KBM-7 (cell line): ENCODE measurements at regions not wholly inside any gene's neighbourhood (a gene's known extent, or its start where the extent isn't known, plus 50 kb on each side); places are given as distances from the start of the nearest gene placed in this dataset.

Experiments
- DNase-seq: peaks from one replicate; pipeline ENCODE4 v3.0.0-alpha.2; 2015
- in situ Hi-C: fragments of 300-500 bp; cut with MboI; formaldehyde crosslinking; loops from 2 replicates; pipeline ENCODE4 v1.14.3; 2020; ENCODE audit warnings: low sequenced_read_pairs, low pct_unique_long_range_greater_than_20kb, mixed read lengths

DNA sequence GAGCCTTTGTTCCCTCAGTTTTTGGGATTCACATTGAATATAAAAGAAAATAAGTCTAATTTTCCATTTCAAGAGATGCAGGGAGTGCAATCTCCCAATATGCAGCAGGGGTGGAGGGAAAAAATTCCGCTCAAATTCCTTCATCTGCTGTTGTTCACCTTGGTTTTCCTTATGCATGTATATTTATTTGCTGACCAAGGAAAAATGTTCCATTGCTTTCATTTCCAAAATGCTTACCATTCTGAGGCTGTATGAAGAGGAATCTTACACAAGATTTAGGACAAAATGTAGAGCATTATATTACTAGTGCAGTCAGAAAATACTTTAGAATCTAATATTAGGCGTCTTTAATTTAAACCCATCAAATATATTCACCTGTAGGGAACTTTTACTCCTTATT is 863.9 kb downstream of the EPHA3 start:
- no peak for DNase-seq
- in situ Hi-C loops = no loop called here

GRCh38 chr3:89973156-89973555 is 865.7 kb downstream of the EPHA3 start:
- in situ Hi-C loops = no loop called here
- no peak for DNase-seq

- DNase-seq = no peak
- in situ Hi-C loops = no loop called here
These were observed 867.6 kb downstream of the EPHA3 start for GRCh38 chr3:89974903-89975519.

DNA sequence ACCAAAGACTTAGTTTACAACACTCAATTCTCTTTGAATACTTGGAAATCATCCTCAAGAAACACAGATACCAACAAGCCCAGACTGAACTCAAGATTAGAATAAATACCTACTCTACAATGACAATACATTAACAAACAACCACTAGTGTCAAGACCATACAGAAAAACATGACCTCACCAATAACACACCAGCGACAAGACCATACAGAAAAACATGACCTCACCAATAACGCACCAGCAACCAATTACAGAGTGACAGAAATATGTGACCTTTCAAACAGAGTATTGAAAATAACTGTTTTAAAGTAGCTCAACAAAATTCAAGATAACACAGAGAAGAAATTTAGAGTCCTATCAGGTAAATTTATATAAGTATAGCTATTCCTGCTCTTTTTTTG is 876.0 kb downstream of the EPHA3 start:
- DNase-seq = no peak
- in situ Hi-C loops = no loop called here

DNA sequence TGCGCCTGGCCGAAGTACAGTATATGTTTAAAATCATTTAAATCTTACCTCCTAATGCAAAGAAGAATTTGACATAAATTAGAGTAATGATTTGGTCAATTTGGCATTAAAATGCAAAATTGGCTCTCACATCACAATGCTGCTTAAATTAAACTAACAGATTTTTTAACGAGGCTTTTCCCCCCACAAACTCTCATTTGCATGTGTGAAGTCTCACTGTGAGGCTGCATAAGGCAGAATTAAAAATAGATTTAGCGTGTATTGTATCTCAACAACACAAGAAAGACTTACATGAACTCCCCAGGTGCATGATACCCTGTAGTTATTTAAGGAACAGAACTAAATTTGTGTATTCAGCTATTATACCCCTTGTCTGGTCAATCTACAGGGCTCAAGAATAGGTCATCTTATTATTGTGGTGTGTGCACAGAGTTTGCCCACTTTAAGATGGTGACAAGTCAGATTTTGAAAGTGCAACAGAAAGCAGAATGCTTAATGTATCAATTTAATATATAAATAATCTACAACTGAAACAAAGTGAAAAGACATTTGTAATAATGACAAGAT is 897.9 kb downstream of the EPHA3 start:
- in situ Hi-C loops = no loop called here

DNA sequence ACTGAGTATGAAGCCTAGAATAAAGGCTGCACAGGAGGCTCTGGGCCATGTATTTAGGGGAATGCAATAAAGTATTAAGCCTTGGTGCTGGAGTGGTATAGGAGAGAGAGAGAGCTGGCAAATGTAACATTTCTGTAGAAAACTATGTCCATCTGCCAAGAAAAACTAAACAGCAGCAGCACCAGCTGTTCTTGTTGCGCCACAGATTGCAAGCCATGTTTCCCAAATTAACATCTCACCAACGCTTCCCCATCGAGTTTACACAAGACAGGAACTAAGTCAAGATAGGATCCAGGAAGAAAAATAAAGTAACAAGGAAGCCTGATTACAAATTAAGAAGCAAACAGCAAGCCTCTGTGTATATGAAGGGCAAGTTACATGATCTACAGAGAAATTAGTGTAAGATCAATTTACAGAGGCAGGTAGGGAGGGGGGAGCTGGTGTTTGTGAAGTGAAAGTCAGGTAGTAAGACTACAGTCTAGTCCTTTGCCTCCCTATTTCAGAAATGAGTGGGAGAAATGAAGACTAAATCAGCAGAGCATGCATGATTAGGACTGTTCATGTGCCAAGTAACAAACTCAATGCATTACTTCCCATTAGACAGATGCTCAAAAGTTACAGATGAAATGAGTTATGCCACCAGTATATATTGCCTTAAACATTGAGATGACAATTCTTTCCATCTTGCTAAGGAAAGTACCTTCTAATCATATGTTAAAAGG is 900.5 kb downstream of the EPHA3 start:
- DNase-seq = no peak
- in situ Hi-C loops = no loop called here

More for the DNA sequence above, 897.9 kb downstream of the EPHA3 start:
- no peak for DNase-seq

DNA sequence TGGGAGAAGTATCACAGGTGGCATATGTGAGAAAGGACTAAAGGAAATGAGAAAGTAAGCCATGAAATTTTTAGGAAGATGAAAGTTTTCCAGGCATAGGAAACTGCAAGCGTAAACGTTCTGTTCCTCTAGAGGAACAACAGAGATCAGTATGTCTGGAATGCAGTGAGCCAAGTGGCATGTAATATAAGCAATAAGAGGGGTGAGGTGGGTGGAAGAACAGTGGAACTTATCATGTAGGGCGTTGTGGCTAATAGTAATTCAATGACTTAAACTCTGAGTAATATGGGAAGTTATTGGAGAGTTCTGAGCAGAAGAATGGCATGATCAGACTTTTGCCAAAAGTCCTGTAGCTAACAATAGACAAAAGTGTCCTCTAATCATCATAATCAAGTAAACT is 902.9 kb downstream of the EPHA3 start:
- in situ Hi-C loops = no loop called here
- DNase-seq = no peak

DNA sequence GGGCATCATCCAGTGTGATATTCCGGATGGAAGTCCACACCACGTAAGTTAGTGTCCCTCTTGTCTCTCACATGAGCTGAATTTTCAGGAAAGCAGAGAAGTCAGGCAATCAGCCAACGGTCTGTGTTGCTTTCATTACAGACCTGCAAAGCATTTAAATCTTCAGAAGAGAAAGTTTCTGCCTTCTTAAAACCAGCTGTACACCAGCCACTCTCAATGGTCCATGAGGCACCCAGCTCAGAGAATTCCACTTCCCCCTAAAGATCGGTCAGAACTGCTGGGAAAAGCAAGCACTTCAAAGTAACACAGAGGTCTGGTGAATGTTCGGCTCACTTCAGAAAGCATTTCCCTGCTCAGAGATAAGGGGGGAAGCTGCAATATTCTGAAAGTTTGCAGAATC is 903.7 kb downstream of the EPHA3 start:
- DNase-seq = no peak
- in situ Hi-C loops = no loop called here

- in situ Hi-C loops = no loop called here
- no peak for DNase-seq
These were observed 904.2 kb downstream of the EPHA3 start for GRCh38 chr3:90011596-90011995.

DNA sequence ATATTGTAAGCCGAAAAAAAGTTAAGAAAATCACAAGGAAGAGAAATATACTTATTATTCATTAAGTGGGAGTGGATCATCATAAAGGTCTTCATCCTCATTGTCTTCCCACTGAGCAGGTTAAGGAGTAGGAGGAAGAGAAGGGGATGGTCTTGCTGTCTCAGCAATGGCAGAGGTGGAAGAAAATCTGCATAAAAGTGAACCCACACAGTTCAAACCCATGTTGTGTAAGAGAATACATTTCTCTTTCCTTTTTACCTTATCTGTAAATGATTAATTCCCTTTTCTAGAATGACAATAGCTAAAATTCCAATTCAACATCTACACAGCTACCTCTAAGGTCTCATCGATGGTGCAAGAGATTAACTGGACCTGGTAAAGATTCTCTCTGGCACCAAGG is 904.6 kb downstream of the EPHA3 start:
- in situ Hi-C loops = no loop called here
- DNase-seq = no peak

DNA sequence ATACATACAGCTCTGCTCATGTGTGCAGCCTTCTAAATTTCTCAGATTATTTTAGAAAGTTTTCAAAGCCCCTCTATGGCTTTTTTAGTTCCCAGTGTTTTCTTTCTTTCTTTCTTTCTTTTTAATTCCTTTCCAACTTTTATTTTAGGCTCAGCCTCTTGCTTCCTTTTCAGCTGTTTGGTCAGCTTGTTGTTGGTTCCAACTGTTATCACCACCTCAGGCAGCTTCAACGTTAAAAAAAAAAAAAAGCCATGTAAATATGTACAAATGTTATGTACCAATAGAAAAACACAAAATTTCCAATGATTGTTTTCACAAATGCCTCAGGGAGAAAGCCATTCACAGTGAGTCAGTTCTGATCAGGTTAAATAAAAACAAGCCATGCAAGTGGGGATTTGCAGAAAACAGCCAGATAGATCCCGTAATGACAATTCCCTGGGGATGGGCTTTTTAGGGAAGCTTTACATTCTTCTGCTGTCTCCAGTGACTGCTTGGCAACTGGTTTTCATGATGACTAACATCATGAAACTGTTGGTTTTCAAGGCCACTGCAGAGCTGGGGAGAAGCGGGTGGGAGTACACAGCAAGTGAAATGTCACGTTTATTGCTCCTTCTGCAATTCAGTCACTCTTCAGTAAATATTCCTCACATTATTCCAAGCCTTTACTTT is 908.4 kb downstream of the EPHA3 start:
- in situ Hi-C loops = no loop called here
- no peak for DNase-seq

- in situ Hi-C loops = no loop called here
- no peak for DNase-seq
These were observed 909.1 kb downstream of the EPHA3 start for GRCh38 chr3:90016555-90016954.

- in situ Hi-C loops = no loop called here
- DNase-seq = no peak
These were observed 911.4 kb downstream of the EPHA3 start for GRCh38 chr3:90018779-90019178.

DNA sequence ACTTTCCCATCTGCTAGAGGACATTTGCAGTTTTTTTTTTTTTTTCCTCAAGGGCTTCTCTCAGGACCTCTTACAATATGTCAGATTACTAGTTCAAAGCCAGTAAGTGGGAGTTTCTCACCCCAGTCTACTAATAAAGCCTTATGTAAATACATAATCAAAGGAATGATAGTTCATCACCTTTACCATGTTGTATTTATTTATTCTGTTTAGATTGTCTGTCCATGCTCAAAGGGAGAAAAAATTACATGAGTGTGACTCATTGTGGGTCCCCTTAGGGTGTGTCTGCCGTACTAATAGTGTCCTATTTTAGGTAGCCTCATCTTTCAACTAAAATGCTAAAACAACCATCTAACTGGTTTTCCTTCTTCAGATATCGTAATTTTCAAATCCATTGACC is 917.6 kb downstream of the EPHA3 start:
- DNase-seq = no peak
- in situ Hi-C loops = no loop called here

GRCh38 chr3:90026406-90026805 is 919.0 kb downstream of the EPHA3 start:
- in situ Hi-C loops = no loop called here
- DNase-seq = no peak

GRCh38 chr3:90031121-90031520 is 923.7 kb downstream of the EPHA3 start:
- in situ Hi-C loops = no loop called here
- no peak for DNase-seq

- in situ Hi-C loops = no loop called here
- DNase-seq = no peak
These were observed 925.7 kb downstream of the EPHA3 start for GRCh38 chr3:90032980-90033641.

GRCh38 chr3:90034038-90034437 is 926.6 kb downstream of the EPHA3 start:
- DNase-seq = no peak
- in situ Hi-C loops = no loop called here

DNA sequence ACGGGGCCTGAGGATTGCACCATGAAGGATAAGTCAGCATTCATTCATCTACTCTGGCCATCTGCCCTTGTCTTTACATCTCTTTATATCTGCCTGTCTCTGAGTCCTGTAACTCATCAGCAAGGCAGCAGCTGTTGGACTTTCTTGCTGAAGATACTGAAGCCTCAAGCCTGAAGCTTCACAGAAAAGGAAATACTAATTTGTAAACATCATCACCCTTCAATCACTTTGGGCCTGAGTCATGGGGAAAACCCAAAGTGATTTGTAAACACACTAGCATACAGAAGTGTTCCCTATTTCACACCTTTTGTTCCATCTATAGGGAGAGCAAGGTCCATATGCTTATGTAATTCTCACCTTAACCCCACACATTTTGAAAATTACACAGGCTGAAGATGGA is 928.2 kb downstream of the EPHA3 start:
- in situ Hi-C loops = no loop called here
- DNase-seq = no peak

- no peak for DNase-seq
- in situ Hi-C loops = no loop called here
These were observed 929.6 kb downstream of the EPHA3 start for GRCh38 chr3:90036939-90037469.
